ENCODE measurements at regions not wholly inside any gene's neighbourhood (a gene's known extent, or its start where the extent isn't known, plus 50 kb on each side); places are given as distances from the start of the nearest gene placed in this dataset.

GRCh38 chr14:55756078-55756477 is 176.1 kb downstream of the KTN1 start:
- TF ChIP-seq CTCF (IDR thresholded peaks at IDR 0.05; ENCODE audit: extremely low read depth, missing control alignments): no peak
- no peak for DNase-seq (ENCODE audit: low spot score)

- DNase-seq (ENCODE audit: low spot score): no peak
- TF ChIP-seq CTCF (IDR thresholded peaks at IDR 0.05; ENCODE audit: extremely low read depth, missing control alignments): no peak
These were observed 176.6 kb downstream of the KTN1 start for GRCh38 chr14:55756557-55756956.

GRCh38 chr14:55758796-55759195 is 178.8 kb downstream of the KTN1 start:
- no peak for TF ChIP-seq CTCF (IDR thresholded peaks at IDR 0.05; ENCODE audit: extremely low read depth, missing control alignments)
- no peak for DNase-seq (ENCODE audit: low spot score)

- no peak for DNase-seq (ENCODE audit: low spot score)
- no peak for TF ChIP-seq CTCF (IDR thresholded peaks at IDR 0.05; ENCODE audit: extremely low read depth, missing control alignments)
These were observed 181.0 kb downstream of the KTN1 start for GRCh38 chr14:55760789-55761566.

GRCh38 chr14:55761651-55762050 is 181.6 kb downstream of the KTN1 start:
- DNase-seq (ENCODE audit: low spot score): no peak
- TF ChIP-seq CTCF (IDR thresholded peaks at IDR 0.05; ENCODE audit: extremely low read depth, missing control alignments): no peak

GRCh38 chr14:55762595-55763232 is 182.7 kb downstream of the KTN1 start:
- peak; percentile 24 for DNase-seq (ENCODE audit: low spot score)
- TF ChIP-seq CTCF (IDR thresholded peaks at IDR 0.05; ENCODE audit: extremely low read depth, missing control alignments): no peak

- DNase-seq (ENCODE audit: low spot score): no peak
- no peak for TF ChIP-seq CTCF (IDR thresholded peaks at IDR 0.05; ENCODE audit: extremely low read depth, missing control alignments)
These were observed 184.8 kb downstream of the KTN1 start for GRCh38 chr14:55764784-55765183.
